ENCODE measurements at regions not wholly inside any gene's neighbourhood (a gene's known extent, or its start where the extent isn't known, plus 50 kb on each side); places are given as distances from the start of the nearest gene placed in this dataset.

DNA sequence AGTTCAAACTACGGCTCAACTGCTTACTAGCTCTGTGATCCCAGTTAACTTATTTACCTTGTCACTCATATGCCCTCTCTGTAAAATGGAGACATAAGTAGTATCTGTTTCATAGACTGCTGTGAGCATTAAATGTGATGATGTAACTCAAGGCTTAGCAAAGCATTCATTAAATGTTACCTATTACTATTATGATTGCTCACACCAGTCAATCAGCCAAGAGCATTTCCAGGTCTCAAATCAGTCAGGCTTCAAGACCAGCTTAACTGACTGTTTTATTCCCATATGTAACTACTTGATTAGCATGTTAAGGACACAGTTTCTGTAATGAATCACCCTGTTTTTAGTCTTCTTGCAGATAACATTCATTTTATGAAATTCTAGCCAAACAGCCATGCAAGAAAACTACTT is 413.3 kb downstream of the MLLT3 start:
- Histone ChIP-seq H3K36me3 (ENCODE audit: insufficient read depth, low read length) (no peaks in the 10 kb centered on the region), H3K9me3 (ENCODE audit: low read length) (no peaks in the 10 kb centered on the region), H2AFZ (ENCODE audit: low read length) (no peak overlapping the region), H3K4me3 (ENCODE audit: low read depth, low read length, poor library complexity, severe bottlenecking) (no peak overlapping the region), H3K79me2 (ENCODE audit: insufficient read depth, low read depth, low read length) (no peaks in the 10 kb centered on the region), H3K4me2 (ENCODE audit: low read length) (no peak overlapping the region), H3K27ac (ENCODE audit: low read depth, low read length, poor library complexity, severe bottlenecking) (no peak overlapping the region), H4K20me1 (ENCODE audit: insufficient read depth, low read length) (no peaks in the 10 kb centered on the region), H3K4me1 (ENCODE audit: insufficient read depth, low read length, poor library complexity, severe bottlenecking) (no peaks in the 10 kb centered on the region), H3K9me2 (ENCODE audit: insufficient read depth, low read length) (no peaks in the 10 kb centered on the region)
- intact Hi-C loops (cut with micrococcal nuclease; ENCODE audit: unreplicated experiment) = no loop called here
- TF ChIP-seq, protein P1, sequence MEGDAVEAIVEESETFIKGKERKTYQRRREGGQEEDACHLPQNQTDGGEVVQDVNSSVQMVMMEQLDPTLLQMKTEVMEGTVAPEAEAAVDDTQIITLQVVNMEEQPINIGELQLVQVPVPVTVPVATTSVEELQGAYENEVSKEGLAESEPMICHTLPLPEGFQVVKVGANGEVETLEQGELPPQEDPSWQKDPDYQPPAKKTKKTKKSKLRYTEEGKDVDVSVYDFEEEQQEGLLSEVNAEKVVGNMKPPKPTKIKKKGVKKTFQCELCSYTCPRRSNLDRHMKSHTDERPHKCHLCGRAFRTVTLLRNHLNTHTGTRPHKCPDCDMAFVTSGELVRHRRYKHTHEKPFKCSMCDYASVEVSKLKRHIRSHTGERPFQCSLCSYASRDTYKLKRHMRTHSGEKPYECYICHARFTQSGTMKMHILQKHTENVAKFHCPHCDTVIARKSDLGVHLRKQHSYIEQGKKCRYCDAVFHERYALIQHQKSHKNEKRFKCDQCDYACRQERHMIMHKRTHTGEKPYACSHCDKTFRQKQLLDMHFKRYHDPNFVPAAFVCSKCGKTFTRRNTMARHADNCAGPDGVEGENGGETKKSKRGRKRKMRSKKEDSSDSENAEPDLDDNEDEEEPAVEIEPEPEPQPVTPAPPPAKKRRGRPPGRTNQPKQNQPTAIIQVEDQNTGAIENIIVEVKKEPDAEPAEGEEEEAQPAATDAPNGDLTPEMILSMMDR (conservative IDR thresholded peaks at IDR 0.05; ENCODE audit: low read length) = no peak
- TF ChIP-seq EZH2phosphoT487 (IDR thresholded peaks at IDR 0.05; ENCODE audit: borderline replicate concordance, low read depth, low read length) = no peak
- BruUV-seq (replicated peaks) = no TSS peak
- CTCF ChIA-PET (ENCODE audit: unreplicated experiment) = no interaction called here
- DNase-seq (ENCODE audit: low spot score) = no peak
- POLR2A ChIA-PET = interaction anchor here (1.0 to 1.7 kb wide), 3 partner anchors 9 to 144 kb away, joined by 3 to 6 read pairs (median 4); no protein-coding TSS in a partner anchor

DNA sequence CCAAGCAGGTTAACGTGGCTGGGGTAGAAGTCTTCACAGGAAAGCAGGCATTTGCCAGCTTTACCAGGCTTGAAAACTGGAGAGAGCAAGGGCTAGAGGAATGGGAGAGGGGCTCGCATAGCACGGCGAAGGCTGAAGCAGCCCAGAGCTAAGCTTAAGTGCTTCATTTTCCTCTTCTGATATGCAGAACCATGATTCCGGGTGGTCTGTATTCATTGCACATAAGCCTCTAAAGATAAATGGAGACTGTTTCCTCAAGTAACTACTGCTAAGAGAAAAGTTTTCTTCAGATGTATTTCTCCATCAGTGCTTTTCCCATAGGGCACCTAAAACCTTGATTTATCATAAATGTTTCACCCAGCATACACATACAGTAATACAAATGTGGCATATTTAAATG is 414.1 kb downstream of the MLLT3 start:
- ChIA-PET POLR2A (interaction anchor here (0.6 to 1.2 kb wide), 3 partner anchors 12 to 143 kb away, joined by 3 to 4 read pairs (median 3); no protein-coding TSS in a partner anchor), CTCF (ENCODE audit: unreplicated experiment) (no interaction called here)
- intact Hi-C loops (cut with micrococcal nuclease; ENCODE audit: unreplicated experiment) = no loop called here
- no peak overlapping the region for H3K27ac ChIP-seq (ENCODE audit: low read depth, low read length, poor library complexity, severe bottlenecking)
- no TSS peak for BruUV-seq (replicated peaks)
- no peaks in the 10 kb centered on the region for H4K20me1 ChIP-seq (ENCODE audit: insufficient read depth, low read length)
- no peaks in the 10 kb centered on the region for H3K4me1 ChIP-seq (ENCODE audit: insufficient read depth, low read length, poor library complexity, severe bottlenecking)
- H2AFZ ChIP-seq (ENCODE audit: low read length) = no peak overlapping the region
- no peak overlapping the region for H3K4me2 ChIP-seq (ENCODE audit: low read length)
- H3K79me2 ChIP-seq (ENCODE audit: insufficient read depth, low read depth, low read length) = no peaks in the 10 kb centered on the region
- no peak for DNase-seq (ENCODE audit: low spot score)
- no peaks in the 10 kb centered on the region for H3K36me3 ChIP-seq (ENCODE audit: insufficient read depth, low read length)
- H3K4me3 ChIP-seq (ENCODE audit: low read depth, low read length, poor library complexity, severe bottlenecking) = no peak overlapping the region
- TF ChIP-seq, protein P1 (conservative IDR thresholded peaks at IDR 0.05; ENCODE audit: low read length) = no peak
- TF ChIP-seq EZH2phosphoT487 (IDR thresholded peaks at IDR 0.05; ENCODE audit: borderline replicate concordance, low read depth, low read length) = no peak
- no peaks in the 10 kb centered on the region for H3K9me3 ChIP-seq (ENCODE audit: low read length)
- H3K9me2 ChIP-seq (ENCODE audit: insufficient read depth, low read length) = no peaks in the 10 kb centered on the region

DNA sequence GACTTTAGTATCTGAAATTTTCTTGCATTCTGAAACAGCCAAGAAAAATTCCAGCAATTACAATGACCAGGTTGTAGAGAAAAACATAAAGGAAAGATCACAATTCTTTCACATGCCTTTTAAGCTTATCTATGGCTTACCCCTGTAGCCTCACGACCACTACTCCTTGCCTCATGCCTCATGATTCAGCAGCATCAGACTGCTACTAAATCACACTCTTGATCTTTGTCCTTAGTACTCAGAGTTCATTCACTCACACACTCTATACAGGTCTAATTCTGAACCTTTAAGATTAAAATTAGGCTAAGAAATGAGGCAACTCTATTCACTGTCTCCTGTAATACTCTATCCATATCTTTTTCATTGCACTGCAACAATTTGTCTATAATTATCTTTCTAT is 415.1 kb downstream of the MLLT3 start:
- Histone ChIP-seq H3K4me2 (ENCODE audit: low read length) (no peak overlapping the region), H4K20me1 (ENCODE audit: insufficient read depth, low read length) (no peaks in the 10 kb centered on the region), H3K79me2 (ENCODE audit: insufficient read depth, low read depth, low read length) (no peaks in the 10 kb centered on the region), H3K9me3 (ENCODE audit: low read length) (no peaks in the 10 kb centered on the region), H3K4me1 (ENCODE audit: insufficient read depth, low read length, poor library complexity, severe bottlenecking) (no peaks in the 10 kb centered on the region), H3K27ac (ENCODE audit: low read depth, low read length, poor library complexity, severe bottlenecking) (no peak overlapping the region), H3K36me3 (ENCODE audit: insufficient read depth, low read length) (no peaks in the 10 kb centered on the region), H3K4me3 (ENCODE audit: low read depth, low read length, poor library complexity, severe bottlenecking) (no peak overlapping the region), H3K9me2 (ENCODE audit: insufficient read depth, low read length) (no peaks in the 10 kb centered on the region), H2AFZ (ENCODE audit: low read length) (no peak overlapping the region)
- no peak for DNase-seq (ENCODE audit: low spot score)
- ChIA-PET CTCF (ENCODE audit: unreplicated experiment) (no interaction called here), POLR2A (interaction anchor here (0.9 kb wide), 1 partner anchor 18 kb away, joined by 3 read pairs; no protein-coding TSS in a partner anchor)
- intact Hi-C loops (cut with micrococcal nuclease; ENCODE audit: unreplicated experiment) = no loop called here
- TF ChIP-seq, protein P1 (conservative IDR thresholded peaks at IDR 0.05; ENCODE audit: low read length) = no peak
- TF ChIP-seq EZH2phosphoT487 (IDR thresholded peaks at IDR 0.05; ENCODE audit: borderline replicate concordance, low read depth, low read length) = no peak
- BruUV-seq (replicated peaks) = no TSS peak

Data from OCI-LY7 (cell line).